ENCODE measurements at regions not wholly inside any gene's neighbourhood (a gene's known extent, or its start where the extent isn't known, plus 50 kb on each side); places are given as distances from the start of the nearest gene placed in this dataset.

DNA sequence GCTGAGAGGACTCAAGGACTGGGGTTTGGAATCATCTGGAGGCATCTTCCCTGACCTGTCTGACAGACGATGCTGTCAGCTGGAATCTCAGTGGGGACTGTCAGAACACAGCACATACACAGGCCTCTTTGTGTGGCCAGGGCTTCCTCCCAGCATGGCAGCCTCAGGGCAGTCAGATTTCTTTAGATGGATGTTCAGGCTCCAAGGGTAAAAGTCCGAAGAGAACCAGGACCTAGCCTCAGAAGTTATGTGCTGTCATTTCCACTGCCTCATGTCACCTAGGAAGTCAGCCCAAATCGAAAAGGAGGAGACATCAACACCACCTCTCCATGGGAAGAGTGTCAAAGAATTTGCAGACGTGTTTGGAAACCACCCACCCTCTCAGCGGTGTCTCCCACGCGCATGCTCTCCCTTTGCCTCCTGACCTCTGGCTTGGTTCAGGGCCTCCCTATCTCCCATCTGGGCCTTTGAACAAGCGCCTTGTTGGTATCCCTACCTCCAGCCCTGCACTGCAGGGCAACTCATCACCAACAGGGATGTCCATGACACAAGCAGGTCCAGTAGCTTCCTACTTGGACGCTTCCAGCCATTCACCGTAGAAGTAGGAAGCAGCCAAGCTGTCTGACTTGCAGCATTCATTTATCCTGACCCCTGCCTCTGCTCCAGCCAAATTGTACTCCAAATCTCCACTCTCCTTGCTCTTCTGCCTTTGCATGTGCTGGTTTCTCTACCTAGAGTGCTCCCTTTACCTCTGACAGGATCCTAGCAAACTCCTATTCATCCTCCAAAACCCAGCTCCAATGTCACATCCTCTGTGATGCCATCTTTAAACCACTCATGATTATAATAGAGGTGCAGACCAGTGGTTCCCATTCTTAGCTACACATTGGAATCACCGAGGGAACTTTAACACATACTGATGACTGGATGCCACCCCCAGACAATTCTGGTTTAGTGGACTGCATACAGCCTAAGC, 121.6 kb downstream of the OAT start:
- TF ChIP-seq ETV6 (CRISPR knock-in tag; IDR thresholded peaks at IDR 0.05), result no peak
- TF ChIP-seq, protein P1, sequence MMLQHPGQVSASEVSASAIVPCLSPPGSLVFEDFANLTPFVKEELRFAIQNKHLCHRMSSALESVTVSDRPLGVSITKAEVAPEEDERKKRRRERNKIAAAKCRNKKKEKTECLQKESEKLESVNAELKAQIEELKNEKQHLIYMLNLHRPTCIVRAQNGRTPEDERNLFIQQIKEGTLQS (CRISPR knock-in tag; conservative IDR thresholded peaks at IDR 0.05), result no peak
- no peak for TF ChIP-seq TCF7 (CRISPR knock-in tag; IDR thresholded peaks at IDR 0.05; ENCODE audit: low read depth)
- no peak for TF ChIP-seq ESRRA (CRISPR knock-in tag; IDR thresholded peaks at IDR 0.05; ENCODE audit: borderline replicate concordance)
- TF ChIP-seq, protein P2, sequence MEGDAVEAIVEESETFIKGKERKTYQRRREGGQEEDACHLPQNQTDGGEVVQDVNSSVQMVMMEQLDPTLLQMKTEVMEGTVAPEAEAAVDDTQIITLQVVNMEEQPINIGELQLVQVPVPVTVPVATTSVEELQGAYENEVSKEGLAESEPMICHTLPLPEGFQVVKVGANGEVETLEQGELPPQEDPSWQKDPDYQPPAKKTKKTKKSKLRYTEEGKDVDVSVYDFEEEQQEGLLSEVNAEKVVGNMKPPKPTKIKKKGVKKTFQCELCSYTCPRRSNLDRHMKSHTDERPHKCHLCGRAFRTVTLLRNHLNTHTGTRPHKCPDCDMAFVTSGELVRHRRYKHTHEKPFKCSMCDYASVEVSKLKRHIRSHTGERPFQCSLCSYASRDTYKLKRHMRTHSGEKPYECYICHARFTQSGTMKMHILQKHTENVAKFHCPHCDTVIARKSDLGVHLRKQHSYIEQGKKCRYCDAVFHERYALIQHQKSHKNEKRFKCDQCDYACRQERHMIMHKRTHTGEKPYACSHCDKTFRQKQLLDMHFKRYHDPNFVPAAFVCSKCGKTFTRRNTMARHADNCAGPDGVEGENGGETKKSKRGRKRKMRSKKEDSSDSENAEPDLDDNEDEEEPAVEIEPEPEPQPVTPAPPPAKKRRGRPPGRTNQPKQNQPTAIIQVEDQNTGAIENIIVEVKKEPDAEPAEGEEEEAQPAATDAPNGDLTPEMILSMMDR (IDR thresholded peaks at IDR 0.05), result no peak
- TF ChIP-seq, protein P3, sequence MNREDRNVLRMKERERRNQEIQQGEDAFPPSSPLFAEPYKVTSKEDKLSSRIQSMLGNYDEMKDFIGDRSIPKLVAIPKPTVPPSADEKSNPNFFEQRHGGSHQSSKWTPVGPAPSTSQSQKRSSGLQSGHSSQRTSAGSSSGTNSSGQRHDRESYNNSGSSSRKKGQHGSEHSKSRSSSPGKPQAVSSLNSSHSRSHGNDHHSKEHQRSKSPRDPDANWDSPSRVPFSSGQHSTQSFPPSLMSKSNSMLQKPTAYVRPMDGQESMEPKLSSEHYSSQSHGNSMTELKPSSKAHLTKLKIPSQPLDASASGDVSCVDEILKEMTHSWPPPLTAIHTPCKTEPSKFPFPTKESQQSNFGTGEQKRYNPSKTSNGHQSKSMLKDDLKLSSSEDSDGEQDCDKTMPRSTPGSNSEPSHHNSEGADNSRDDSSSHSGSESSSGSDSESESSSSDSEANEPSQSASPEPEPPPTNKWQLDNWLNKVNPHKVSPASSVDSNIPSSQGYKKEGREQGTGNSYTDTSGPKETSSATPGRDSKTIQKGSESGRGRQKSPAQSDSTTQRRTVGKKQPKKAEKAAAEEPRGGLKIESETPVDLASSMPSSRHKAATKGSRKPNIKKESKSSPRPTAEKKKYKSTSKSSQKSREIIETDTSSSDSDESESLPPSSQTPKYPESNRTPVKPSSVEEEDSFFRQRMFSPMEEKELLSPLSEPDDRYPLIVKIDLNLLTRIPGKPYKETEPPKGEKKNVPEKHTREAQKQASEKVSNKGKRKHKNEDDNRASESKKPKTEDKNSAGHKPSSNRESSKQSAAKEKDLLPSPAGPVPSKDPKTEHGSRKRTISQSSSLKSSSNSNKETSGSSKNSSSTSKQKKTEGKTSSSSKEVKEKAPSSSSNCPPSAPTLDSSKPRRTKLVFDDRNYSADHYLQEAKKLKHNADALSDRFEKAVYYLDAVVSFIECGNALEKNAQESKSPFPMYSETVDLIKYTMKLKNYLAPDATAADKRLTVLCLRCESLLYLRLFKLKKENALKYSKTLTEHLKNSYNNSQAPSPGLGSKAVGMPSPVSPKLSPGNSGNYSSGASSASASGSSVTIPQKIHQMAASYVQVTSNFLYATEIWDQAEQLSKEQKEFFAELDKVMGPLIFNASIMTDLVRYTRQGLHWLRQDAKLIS (CRISPR knock-in tag; IDR thresholded peaks at IDR 0.05; ENCODE audit: borderline replicate concordance), result no peak

All from WTC11 (cell line).